ENCODE measurements at regions not wholly inside any gene's neighbourhood (a gene's known extent, or its start where the extent isn't known, plus 50 kb on each side); places are given as distances from the start of the nearest gene placed in this dataset.

- no peaks in the 10 kb centered on the region for H4K20me1 ChIP-seq (replicated peaks; ENCODE audit: control insufficient read depth, insufficient read depth, low read length)
- H3K4me2 ChIP-seq (ENCODE audit: insufficient read depth, low read length), result no peak overlapping the region
- POLR2A ChIA-PET, result interaction anchor here (0.9 kb wide), 1 partner anchor 29 kb away, joined by 4 read pairs; no protein-coding TSS in a partner anchor
- intact Hi-C loops (cut with micrococcal nuclease) (no loop called here), in situ Hi-C loops (cut with MboI) (no loop called here)
- WGBS (ENCODE audit: insufficient coverage, low coverage, missing lambda C conversion rate), result 17% methylated on average over 6 of the region's 6 CpGs
- no peak overlapping the region for H3K4me3 ChIP-seq
- H3K4me1 ChIP-seq (replicated peaks in 1 of 2; ENCODE audit: control insufficient read depth in 2 of 2, insufficient read depth in 2 of 2, low read length in 2 of 2), result peaks cover 0 to 10% of the 10 kb centered on the region in 2 experiments; a peak in 3 of 5 replicates
- TF ChIP-seq THRB (CRISPR knock-in tag; conservative IDR thresholded peaks at IDR 0.05) (peak; percentile 92), ATF2 (CRISPR knock-in tag; IDR thresholded peaks at IDR 0.05) (no peak), OTX1 (CRISPR knock-in tag; IDR thresholded peaks at IDR 0.05) (peak; percentile 68; the same call in 1 of the 2 replicates), PHF8 (IDR thresholded peaks at IDR 0.05; ENCODE audit: borderline replicate concordance, low read length) (no peak), ZNF24 (IDR thresholded peaks at IDR 0.05) (no peak), HBP1 (CRISPR knock-in tag; IDR thresholded peaks at IDR 0.05) (peak; percentile 79), MAFF (IDR thresholded peaks at IDR 0.05; ENCODE audit: low read length) (no peak), FOXM1 (IDR thresholded peaks at IDR 0.05; ENCODE audit: low read depth) (no peak), FOXM1 (CRISPR knock-in tag; IDR thresholded peaks at IDR 0.05; ENCODE audit: low read depth) (no peak), BCL6 (CRISPR knock-in tag; IDR thresholded peaks at IDR 0.05) (no peak), ELF4 (CRISPR knock-in tag; IDR thresholded peaks at IDR 0.05) (peak; percentile 75), ZBTB26 (CRISPR knock-in tag; IDR thresholded peaks at IDR 0.05) (peak; percentile 90; the same call in 1 of the 2 replicates), TFE3 (CRISPR knock-in tag; IDR thresholded peaks at IDR 0.05) (no peak), SMARCA4 (IDR thresholded peaks at IDR 0.05) (no peak), GATAD2A (IDR thresholded peaks at IDR 0.05) (no peak)
- H3K27me3 ChIP-seq (ENCODE audit: control insufficient read depth in 2 of 2, insufficient read depth in 2 of 2, low read length in 2 of 2), result peaks cover 7 to 17% of the 10 kb centered on the region in 2 experiments; a peak in 3 of 5 replicates
- H3K9me1 ChIP-seq (ENCODE audit: control insufficient read depth, insufficient read depth, low read length), result no peaks in the 10 kb centered on the region
- H3K36me3 ChIP-seq (ENCODE audit: control insufficient read depth, insufficient read depth, low read length), result no peaks in the 10 kb centered on the region
- ATAC-seq (no peak), FAIRE-seq (peak; percentile 52), DNase-seq (ENCODE audit: extremely low read depth in 1 of 4, low spot score in 3 of 4) (no peak)
- CTCF ChIA-PET (ENCODE audit: low intra/inter-chr PET ratio), result no interaction called here
- no peak overlapping the region for H2AFZ ChIP-seq (ENCODE audit: low read depth, low read length)
- no peaks in the 10 kb centered on the region for H3K79me2 ChIP-seq (ENCODE audit: control insufficient read depth, insufficient read depth, low read length)
- no TSS peak for BruUV-seq (replicated peaks)
- no peak overlapping the region for H3K27ac ChIP-seq (ENCODE audit: extremely low read depth, low read depth, low read length)
- H3K9ac ChIP-seq (ENCODE audit: insufficient read depth in 1 of 2, low read depth in 2 of 2, low read length in 2 of 2), result no peak overlapping the region
- no peaks in the 10 kb centered on the region for H3K9me3 ChIP-seq (replicated peaks; ENCODE audit: control insufficient read depth, insufficient read depth, low read depth, low read length)
Measured at GRCh38 chr6:149249370-149250357, 67.8 kb upstream of the TAB2 start.
